Ovary (tissue), 3 donors: ENCODE measurements at regions not wholly inside any gene's neighbourhood (a gene's known extent, or its start where the extent isn't known, plus 50 kb on each side); places are given as distances from the start of the nearest gene placed in this dataset.

Experiments
- CTCF ChIP-seq, 3 donors: fragments of 450-650 bp in 2 of 3; fragments of 200-600 bp in 1 of 3; IDR thresholded peaks; one replicate each; pipeline versions ENCODE4 v1.5.1 to v1.8.0; 2016 to 2022; ENCODE audit warnings: antibody characterized with exemption in 3 of 3, mild to moderate bottlenecking in 1 of 3
- EP300 ChIP-seq: sonication (generic); formaldehyde crosslinking; IDR thresholded peaks from one replicate; pipeline ENCODE4 v1.6.1; 2017; ENCODE audit warnings: antibody characterized with exemption
- POLR2A ChIP-seq: fragments of 450-650 bp; IDR thresholded peaks from one replicate; pipeline ENCODE4 v1.6.1; 2017; ENCODE audit warnings: antibody characterized with exemption, mild to moderate bottlenecking, moderate library complexity
- donor health status: DM: no; HTN: no; CAD: no.

- TF ChIP-seq CTCF (IDR thresholded peaks at IDR 0.05) (no peak), POLR2A (no peak), EP300 (no peak)
These were observed 78.8 kb upstream of the TCF12 start for GRCh38 chr15:56839641-56840040.
